ENCODE measurements at regions not wholly inside any gene's neighbourhood (a gene's known extent, or its start where the extent isn't known, plus 50 kb on each side); places are given as distances from the start of the nearest gene placed in this dataset.
A peak's percentile ranks its signal among the peaks of the same experiment; 100 is the strongest.

DNA sequence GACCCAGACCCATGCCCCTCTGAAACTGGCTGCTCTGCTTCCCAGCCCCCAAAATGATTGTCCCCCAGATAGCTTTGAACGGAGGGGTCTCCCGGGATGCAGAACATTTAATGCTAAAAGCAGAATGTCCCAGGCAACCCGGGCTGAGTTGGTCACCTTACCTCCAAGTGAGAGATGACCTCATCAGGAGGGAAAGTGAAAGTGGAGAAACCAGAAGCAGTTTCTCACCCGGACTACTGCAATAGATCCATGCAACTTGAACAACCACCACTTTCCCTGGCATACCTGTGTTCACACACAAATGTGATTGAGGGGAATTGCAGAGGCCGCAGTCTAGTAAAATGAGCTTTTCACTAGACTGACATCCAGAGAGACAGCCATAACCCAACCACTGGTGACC lies 75.3 kb upstream of the NPAS2 start:
- Histone ChIP-seq H3K27me3 (ENCODE audit: control insufficient read depth in 4 of 4, insufficient read depth in 4 of 4, low read length in 3 of 4) (no peaks in the 10 kb centered on the region), H3K9ac (ENCODE audit: low read depth in 1 of 2, low read length in 2 of 2) (no peak overlapping the region), H3K4me3 (ENCODE audit: low read depth in 1 of 3, low read length in 3 of 3) (no peak overlapping the region), H3K36me3 (ENCODE audit: control insufficient read depth in 4 of 4, insufficient read depth in 3 of 4, low read depth in 1 of 4, low read length in 3 of 4) (no peaks in the 10 kb centered on the region), H3K4me1 (ENCODE audit: control insufficient read depth in 4 of 4, insufficient read depth in 4 of 4, low read length in 3 of 4) (peaks cover 4 to 18% (median 12%) of the 10 kb centered on the region in 4 donors), H3K27ac (ENCODE audit: low read depth in 1 of 2, low read length in 2 of 2) (peak overlapping the region in 1 of 2 donors; percentile 32), H3K9me3 (ENCODE audit: control insufficient read depth in 4 of 4, low read length in 3 of 4) (no peaks in the 10 kb centered on the region)
- no peak for DNase-seq (ENCODE audit: low spot score)
- 68% methylated on average over 5 of the region's 5 CpGs for WGBS
- TF ChIP-seq YY1 (IDR thresholded peaks at IDR 0.05) = no peak
- TF ChIP-seq SP1 (IDR thresholded peaks at IDR 0.05) = no peak
- no peak for TF ChIP-seq GABPA (IDR thresholded peaks at IDR 0.05 in 1 of 2, conservative IDR thresholded peaks at IDR 0.05 in 1 of 2)
- TF ChIP-seq, protein P1, sequence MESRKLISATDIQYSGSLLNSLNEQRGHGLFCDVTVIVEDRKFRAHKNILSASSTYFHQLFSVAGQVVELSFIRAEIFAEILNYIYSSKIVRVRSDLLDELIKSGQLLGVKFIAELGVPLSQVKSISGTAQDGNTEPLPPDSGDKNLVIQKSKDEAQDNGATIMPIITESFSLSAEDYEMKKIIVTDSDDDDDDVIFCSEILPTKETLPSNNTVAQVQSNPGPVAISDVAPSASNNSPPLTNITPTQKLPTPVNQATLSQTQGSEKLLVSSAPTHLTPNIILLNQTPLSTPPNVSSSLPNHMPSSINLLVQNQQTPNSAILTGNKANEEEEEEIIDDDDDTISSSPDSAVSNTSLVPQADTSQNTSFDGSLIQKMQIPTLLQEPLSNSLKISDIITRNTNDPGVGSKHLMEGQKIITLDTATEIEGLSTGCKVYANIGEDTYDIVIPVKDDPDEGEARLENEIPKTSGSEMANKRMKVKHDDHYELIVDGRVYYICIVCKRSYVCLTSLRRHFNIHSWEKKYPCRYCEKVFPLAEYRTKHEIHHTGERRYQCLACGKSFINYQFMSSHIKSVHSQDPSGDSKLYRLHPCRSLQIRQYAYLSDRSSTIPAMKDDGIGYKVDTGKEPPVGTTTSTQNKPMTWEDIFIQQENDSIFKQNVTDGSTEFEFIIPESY (IDR thresholded peaks at IDR 0.05) = no peak

DNA sequence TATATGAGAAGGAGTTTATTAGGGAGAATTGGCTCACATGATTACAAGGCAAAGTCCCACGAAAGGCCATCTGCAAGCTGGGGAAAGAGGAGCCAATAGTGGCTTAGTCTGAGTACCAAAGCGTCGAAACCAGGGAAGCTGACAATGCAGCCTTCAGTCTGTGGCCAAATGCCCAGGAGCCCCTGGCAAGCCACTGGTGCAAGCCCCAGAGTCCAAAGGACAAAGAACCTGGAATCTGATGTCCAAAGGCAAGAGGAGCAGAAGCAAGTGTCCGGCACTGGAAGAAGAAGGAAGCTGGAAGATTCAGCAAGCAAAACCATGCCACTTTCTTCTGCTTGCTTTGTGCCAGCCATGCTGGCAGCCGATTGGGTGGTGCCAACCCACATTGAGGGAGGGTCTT lies 74.3 kb upstream of the NPAS2 start:
- Histone ChIP-seq H3K4me1 (ENCODE audit: control insufficient read depth in 4 of 4, insufficient read depth in 4 of 4, low read length in 3 of 4) (peaks cover 4 to 18% (median 12%) of the 10 kb centered on the region in 4 donors), H3K27me3 (ENCODE audit: control insufficient read depth in 4 of 4, insufficient read depth in 4 of 4, low read length in 3 of 4) (no peaks in the 10 kb centered on the region), H3K9ac (ENCODE audit: low read depth in 1 of 2, low read length in 2 of 2) (no peak overlapping the region), H3K4me3 (ENCODE audit: low read depth in 1 of 3, low read length in 3 of 3) (no peak overlapping the region), H3K36me3 (ENCODE audit: control insufficient read depth in 4 of 4, insufficient read depth in 3 of 4, low read depth in 1 of 4, low read length in 3 of 4) (no peaks in the 10 kb centered on the region), H3K27ac (ENCODE audit: low read depth in 1 of 2, low read length in 2 of 2) (peak overlapping the region in 1 of 2 donors; percentile 32), H3K9me3 (ENCODE audit: control insufficient read depth in 4 of 4, low read length in 3 of 4) (no peaks in the 10 kb centered on the region)
- TF ChIP-seq HNF4G (IDR thresholded peaks at IDR 0.05) = peak; percentile 89
- TF ChIP-seq YY1 (IDR thresholded peaks at IDR 0.05) = no peak
- TF ChIP-seq, protein P2, sequence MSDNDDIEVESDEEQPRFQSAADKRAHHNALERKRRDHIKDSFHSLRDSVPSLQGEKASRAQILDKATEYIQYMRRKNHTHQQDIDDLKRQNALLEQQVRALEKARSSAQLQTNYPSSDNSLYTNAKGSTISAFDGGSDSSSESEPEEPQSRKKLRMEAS (IDR thresholded peaks at IDR 0.05) = peak; percentile 67
- peak; percentile 97 to 99 for TF ChIP-seq HNF4A (conservative IDR thresholded peaks at IDR 0.05)
- TF ChIP-seq RAD21 (IDR thresholded peaks at IDR 0.05) = peak in 1 of 2 donors; percentile 54
- TF ChIP-seq EGR1 (IDR thresholded peaks at IDR 0.05; ENCODE audit: low read depth in 2 of 2) = no peak
- TF ChIP-seq JUND (IDR thresholded peaks at IDR 0.05) = peak; percentile 45 to 50
- TF ChIP-seq, protein P1 (IDR thresholded peaks at IDR 0.05) = peak; percentile 29
- TF ChIP-seq FOXA2 (IDR thresholded peaks at IDR 0.05) = no peak
- TF ChIP-seq SP1 (IDR thresholded peaks at IDR 0.05) = peak; percentile 61
- TF ChIP-seq RXRA (IDR thresholded peaks at IDR 0.05) = peak; percentile 67 to 83
- 46% methylated on average over 5 of the region's 5 CpGs for WGBS
- DNase-seq (ENCODE audit: low spot score) = no peak

DNA sequence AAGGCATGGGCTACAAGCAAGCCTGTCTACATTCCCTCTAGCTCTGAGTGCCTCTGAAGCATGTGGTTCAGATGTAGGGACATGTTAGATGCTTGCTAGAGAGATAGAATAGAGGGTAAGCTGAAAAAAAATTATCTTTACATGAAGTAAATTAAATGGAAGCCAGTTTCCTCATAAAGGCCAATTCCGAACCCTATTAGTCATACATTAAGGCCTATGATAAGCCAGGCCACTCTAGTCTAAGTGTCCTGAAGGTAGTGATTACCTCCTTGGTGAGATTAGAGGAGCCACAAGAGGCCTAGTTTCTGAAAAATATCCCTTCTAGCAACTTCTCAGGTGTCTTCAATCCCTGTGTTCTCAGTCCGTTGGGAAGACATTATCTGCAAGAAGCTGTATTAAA lies 72.4 kb upstream of the NPAS2 start:
- 97% methylated on average over 2 of the region's 2 CpGs for whole genome bisulfite sequencing
- Histone ChIP-seq H3K4me3 (ENCODE audit: low read depth in 1 of 3, low read length in 3 of 3) (no peak overlapping the region), H3K27ac (ENCODE audit: low read depth in 1 of 2, low read length in 2 of 2) (no peak overlapping the region), H3K9me3 (ENCODE audit: control insufficient read depth in 4 of 4, low read length in 3 of 4) (no peaks in the 10 kb centered on the region), H3K4me1 (ENCODE audit: control insufficient read depth in 4 of 4, insufficient read depth in 4 of 4, low read length in 3 of 4) (peaks cover 4 to 18% (median 12%) of the 10 kb centered on the region in 4 donors), H3K27me3 (ENCODE audit: control insufficient read depth in 4 of 4, insufficient read depth in 4 of 4, low read length in 3 of 4) (no peaks in the 10 kb centered on the region), H3K9ac (ENCODE audit: low read depth in 1 of 2, low read length in 2 of 2) (no peak overlapping the region), H3K36me3 (ENCODE audit: control insufficient read depth in 4 of 4, insufficient read depth in 3 of 4, low read depth in 1 of 4, low read length in 3 of 4) (no peaks in the 10 kb centered on the region)
- no peak for DNase-seq (ENCODE audit: low spot score)
- TF ChIP-seq NR2F2 (IDR thresholded peaks at IDR 0.05) (no peak), GABPA (IDR thresholded peaks at IDR 0.05 in 1 of 2, conservative IDR thresholded peaks at IDR 0.05 in 1 of 2) (no peak)
- TF ChIP-seq, protein P3, sequence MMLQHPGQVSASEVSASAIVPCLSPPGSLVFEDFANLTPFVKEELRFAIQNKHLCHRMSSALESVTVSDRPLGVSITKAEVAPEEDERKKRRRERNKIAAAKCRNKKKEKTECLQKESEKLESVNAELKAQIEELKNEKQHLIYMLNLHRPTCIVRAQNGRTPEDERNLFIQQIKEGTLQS (IDR thresholded peaks at IDR 0.05) = no peak
